HG02884 (cell line): ENCODE measurements at regions not wholly inside any gene's neighbourhood (a gene's known extent, or its start where the extent isn't known, plus 50 kb on each side); places are given as distances from the start of the nearest gene placed in this dataset.

Experiments used
- ATAC-seq: cut with Tn5 transposase; IDR thresholded peaks from one replicate; pipeline ENCODE4 v1.9.1; 2021; ENCODE audit warnings: mild to moderate bottlenecking, moderate library complexity; ENCODE audit not compliant: unreplicated experiment

DNA sequence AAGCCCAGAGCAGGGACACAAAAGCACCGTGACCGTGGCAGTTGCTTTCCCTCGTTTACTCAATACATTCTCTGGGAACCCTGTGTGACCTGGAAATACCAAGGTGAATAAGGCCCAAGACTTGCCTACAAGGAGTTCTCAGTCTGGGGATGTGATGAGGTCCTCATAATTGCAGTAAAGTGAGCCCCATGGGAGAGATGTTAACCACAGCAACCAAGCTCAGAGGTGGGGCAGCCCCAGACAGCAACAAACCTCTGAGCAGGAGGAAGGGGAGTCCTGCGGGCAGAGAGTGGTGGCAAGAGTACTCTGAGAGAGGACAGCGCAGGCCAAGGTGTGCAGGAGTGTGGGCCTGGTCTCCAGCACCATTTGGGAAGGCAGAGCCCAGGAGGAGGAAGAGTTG, 91.6 kb downstream of the TTC32 start:
- no peak for ATAC-seq

DNA sequence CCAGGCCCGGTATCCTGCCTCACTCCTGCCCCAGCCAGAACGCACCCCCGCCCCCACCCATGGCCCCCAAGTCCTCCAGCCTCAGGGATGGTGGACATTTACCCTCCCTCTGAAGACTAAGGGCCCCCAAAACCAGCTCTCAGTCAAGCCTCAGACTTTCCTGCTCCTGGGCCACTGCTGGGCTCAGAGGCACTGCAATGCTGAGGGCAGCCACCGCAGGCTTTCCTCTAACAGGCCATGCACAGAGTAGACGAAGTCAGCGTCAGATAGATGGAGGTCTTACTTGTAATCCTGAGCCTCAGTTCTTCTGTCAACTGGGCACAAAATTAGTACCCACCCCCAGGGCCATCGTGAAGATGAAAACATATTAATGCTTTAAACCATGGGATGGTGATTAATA, 92.6 kb downstream of the TTC32 start:
- no peak for ATAC-seq

DNA sequence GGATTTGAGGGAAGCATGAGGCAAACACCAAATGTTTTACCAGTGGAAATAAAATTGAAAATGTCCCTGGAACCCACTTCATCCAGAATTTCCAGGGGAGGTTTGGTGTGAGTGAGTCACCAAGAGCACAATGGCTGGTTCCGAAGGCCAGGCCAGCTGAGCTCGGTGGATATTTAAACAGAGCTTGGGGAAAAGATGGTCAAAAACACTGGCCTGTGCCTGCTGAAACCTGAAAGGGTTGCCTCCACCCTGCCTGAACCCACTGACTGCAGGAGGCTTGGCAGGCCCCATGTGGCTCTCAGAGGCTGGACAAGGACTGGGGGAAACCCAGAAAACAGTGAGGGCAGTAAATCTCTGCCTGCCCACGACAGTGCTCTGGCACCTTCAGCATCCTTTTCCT, 93.9 kb downstream of the TTC32 start:
- ATAC-seq, result no peak

DNA sequence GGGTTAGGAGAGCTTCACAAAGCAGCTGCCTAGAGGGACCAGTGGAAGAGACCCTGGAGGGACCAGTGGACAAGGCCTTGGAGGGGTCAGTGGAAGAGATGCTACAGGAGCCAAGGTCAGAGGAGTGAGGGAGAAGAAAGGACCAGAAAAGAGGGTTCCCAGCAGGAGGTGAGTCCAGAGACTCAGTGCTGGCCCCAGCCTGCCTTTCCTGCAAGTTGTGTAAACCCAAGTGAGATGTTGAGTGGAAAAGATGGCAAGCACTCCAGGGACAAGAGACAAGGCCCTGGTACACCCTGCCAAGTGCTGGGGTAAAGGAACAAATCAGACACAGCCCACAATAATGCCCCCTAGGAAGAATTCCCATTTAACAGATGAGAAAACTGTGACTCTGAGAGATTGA, 94.4 kb downstream of the TTC32 start:
- ATAC-seq, result no peak

DNA sequence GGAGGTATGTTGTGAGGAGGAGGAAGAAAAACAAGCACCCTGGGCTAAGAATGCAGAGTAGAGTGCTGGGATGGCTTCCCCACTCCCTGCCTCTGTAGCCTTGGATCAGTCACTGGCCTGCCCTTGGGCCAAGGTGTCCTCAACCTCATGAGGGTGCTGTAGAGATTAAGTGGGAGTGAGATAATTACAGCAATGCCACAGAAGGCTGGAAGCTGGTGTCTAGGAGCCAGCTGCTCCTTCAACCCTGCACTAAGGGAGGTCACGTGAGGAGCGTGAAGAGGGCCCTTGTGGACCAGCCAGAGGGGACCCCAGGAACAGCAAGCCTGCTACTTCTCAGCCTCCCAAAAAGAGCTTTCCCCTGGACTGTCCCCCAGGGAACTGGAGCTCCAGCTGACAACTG, 95.2 kb downstream of the TTC32 start:
- no peak for ATAC-seq

DNA sequence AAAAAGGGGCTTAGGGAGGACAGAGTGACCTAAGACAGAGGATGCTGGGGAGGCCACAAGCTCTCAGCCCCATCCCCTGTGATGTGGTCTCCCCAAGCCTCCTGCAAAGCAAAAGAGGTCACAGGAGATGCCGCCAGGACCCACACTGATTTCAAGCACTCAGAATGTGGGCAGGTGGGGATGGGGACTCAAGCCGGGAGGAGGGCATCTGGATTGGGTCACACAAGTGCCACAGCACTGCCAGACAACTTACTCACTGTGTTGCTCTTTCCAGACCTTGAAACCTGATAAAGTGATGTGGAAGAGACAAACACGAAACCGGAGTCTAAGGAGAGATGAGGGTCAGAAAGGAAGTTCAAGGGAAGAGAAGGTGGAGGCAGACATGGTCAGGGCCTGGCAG, 95.7 kb downstream of the TTC32 start:
- no peak for ATAC-seq

DNA sequence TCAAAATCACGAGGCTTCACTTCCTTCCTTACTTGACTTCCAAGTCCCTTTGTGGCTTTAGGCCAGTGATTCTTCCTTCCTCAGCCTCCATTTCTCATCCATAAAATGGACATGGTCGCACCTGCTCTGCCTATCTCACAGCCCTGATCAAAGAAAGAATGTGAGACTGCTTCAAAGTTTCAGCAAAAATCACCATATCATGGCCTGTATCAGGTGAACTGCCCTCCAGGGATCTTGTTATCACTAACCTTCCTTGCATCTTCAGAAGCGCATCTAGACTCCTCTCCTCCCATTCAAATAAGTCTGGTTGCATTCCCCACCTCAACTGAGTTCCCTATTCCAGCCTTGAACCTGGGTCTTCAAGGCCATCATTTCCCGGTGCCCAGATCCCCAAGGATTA, 96.5 kb downstream of the TTC32 start:
- no peak for ATAC-seq

DNA sequence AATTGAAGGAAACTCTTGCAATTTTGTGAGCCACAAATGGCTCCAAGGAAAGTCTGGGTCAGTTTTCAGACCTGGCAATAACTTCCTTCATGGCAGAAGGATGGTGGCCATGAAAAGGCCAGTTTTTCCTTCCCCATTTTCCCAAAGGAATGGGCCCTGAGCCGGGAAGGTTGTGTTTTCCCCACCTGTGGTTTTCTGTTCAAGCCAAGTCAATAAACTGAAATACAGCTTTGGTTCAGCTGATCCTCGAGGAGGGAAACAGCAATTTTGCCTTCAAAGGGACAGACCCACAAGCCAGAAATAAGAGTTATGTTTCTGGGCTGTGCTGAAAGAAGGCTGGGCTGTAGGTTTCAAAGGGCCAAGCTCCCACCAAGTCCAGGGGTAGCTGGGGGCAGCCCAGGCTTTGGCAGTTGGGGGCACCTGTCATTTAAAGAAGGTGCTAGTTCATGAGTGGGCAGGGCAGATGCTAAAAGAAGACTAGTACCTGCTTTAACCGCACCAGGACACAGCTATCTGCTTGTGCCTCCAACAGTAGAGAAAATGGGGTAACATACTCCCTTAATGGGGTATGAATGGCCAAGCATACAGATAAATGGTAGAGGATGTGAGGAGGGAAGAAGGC, 97.0 kb downstream of the TTC32 start:
- ATAC-seq, result no peak

DNA sequence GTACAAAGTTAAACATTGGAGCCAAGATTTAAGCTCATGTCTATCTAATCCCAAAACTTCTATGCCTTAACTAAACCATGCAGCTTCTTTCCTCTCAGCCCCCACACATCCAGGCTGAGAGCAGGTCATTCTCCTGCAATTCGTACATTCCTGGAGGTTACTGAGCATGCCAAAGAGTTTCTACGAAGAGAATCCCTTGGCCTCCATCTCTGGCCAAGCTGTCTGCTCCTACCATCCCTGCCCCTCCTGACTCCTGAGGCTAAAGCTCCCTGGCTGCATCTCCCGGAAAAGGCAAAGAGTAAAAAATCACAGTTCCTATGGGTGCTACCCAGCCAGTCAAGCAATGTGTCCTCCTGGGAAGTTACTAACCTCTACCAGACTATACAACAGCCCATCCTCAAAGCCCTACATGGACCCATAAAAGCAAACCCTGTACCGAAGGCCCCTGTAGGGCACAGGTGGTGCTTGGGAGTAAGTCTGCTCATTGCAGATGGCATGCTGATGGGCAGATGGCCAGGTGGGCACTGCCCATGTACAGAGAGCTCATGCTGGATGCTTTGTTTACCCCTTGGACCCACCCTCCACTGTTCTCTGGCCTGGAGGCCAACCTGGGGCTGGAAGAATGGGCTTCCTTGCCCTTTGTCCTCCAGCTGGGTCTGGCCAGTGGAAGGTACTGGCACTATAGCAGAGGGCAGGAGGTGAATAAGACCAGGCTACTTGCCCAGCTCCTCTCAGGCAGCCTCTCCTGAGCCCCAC, 99.5 kb downstream of the TTC32 start:
- ATAC-seq, result no peak

DNA sequence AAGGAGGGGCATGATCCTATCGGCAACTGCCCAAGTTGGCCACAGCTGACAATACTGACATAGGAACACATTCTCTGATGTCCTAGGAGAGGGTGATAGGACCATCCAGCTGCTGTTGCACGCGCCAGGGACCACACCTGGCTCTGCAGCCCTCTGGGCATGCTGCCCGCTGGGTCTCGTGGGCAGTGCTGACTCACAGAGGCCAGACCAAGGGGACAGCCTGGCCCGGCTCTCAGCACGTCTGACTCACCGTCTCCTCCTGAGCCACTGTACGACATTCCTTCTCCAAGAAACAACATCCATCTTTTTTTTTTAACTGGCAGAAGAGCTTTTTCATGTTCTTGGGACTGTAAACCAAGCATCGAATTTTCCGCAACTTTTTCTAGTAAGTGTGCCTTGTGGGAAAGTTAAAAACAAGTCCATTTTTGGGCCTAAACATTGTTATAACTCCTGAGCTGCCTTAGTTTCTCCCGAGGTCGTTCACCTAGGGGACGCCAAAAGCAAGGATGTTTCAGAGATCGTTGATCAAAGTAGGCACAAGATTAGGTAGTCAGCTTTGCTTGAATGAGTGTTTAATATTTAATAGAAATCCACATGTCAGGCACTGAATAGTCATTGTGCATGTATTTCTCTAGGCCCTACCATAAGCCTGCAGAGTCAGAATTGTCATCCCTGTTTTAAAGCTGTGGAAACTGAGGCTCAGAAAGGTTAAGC, 100.3 kb downstream of the TTC32 start:
- ATAC-seq, result no peak

DNA sequence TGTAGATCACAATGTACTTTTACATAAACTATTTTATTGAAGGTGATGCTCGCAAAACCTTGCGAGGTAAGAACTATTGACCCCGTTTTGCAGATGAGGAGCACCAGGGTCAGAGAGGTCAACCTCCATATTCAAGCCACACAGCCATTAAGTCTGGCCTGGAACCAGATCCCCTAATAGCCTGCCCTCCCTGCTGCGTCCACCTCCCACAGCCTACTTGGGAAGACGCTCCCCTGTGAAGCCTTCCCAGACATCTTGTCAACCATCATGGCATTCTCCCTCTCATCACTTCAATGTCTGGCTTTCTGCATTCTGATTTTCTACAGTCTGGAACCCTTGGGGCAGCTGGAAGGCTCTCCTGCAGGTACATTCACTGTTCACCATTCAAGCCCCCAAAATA, 101.0 kb downstream of the TTC32 start:
- no peak for ATAC-seq

DNA sequence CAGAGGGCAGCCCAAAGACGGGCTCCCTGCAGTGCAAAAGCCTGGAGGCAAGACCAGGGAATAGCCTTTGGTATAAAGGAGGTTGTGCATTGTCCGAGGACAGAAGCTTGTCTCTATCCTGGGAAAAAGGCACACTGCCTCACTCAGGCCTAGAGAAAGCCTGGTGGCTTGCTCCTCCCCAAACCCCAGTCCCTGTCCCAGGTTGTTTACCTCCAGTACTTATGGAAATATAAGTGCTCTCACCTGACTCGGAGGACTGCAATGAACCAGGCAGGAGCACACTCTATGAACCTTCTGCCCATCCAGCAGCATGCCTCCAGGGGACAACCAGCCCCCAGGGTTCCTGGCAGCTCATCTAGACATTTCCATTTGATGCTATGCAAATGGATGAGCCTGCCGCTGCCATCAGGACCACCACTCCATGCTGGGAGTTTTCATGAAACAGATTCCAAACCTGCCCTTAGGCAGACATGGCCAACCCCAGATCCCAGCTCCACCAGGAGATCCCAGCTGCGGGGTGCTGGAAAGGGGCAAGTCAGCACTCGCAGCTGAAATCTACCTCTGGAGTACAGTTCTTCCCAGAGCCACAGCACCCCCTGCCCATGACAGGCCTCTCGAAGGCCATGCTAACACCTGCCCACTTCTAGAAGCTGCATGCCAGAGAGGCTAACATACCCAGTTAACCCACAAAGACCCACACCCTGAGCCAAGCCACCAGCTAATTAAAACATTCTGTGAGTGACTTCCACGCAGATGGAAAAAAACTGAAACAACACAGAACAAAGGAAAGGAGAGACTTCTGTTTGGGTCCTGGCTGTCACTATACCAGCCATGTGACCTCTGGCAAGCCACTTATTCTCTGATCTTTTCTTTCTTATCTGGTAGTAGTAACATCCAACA, 101.7 kb downstream of the TTC32 start:
- ATAC-seq, result no peak

DNA sequence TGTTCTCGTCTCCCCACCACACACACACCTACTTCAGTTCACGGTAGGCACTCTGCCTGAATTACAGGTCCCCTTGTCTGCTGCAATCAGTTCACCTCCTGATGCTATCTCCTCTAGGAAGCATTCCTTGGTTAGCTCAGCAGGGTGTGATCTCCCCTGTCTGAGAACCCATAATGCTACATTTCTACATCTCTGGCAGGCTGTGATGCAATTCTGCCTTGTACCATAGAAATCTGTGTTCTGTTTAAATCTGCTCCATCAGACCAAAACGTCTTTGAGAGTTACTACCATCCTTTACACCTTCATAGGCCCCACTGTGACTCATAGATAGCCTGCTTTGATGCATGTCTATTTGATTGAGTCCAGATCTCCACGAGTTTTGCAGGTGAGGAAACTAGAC, 103.9 kb downstream of the TTC32 start:
- ATAC-seq, result no peak

DNA sequence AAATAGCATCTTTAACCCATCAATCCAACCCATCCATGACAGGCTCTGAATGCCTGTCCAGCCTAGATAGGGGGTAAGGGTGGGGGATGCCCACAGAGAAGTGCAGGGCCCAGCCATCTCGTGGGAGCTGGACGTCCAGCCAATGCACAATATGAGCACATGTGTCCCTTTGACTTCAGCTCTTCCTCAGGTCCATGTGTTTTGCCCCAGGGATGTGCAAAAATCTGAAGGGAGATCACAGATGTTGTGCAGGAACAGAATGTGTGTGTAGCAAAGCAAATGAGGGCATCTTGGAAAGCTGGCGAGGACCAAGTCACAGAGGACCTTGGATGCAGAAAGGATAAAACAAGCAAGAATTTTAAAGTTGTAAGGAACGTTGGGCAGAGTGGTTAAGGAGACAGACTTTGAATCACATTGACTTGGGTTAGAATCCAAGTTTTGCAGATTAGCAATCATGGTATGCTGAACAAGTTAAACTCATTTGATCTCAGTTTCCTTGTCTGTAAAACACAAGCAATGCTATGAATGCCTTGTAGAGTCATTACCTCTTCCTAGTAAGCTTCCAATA, 104.5 kb downstream of the TTC32 start:
- no peak for ATAC-seq

DNA sequence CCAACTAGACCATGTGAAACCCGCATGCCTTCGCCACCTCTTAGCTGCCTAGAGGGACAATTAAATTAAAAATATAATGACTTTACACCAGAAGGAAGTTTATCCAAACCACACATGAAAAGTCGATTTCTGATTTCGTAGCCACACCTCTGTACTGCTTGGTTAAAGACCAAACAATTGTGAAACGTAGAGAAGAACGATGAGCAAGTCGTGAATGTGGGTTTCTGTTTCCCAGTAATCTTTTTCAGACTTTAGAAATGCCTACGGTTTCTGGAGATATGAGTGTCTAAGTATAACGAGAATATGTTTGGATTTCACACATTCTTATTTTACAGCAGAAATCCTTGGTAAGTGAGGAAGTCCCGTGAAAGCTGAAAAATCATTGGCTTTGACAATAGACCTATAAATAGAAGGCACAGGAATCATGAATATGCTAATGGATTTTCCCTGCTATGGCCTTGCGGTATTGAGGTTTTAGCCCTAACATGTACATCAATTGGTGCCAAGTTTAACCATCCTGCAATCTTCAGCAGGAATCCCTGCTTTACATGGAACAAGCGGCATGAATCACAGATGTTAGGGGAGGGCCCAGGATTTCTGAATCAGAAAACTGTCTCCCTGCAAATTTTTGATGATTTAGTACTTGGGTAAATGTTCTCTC, 105.6 kb downstream of the TTC32 start:
- no peak for ATAC-seq

DNA sequence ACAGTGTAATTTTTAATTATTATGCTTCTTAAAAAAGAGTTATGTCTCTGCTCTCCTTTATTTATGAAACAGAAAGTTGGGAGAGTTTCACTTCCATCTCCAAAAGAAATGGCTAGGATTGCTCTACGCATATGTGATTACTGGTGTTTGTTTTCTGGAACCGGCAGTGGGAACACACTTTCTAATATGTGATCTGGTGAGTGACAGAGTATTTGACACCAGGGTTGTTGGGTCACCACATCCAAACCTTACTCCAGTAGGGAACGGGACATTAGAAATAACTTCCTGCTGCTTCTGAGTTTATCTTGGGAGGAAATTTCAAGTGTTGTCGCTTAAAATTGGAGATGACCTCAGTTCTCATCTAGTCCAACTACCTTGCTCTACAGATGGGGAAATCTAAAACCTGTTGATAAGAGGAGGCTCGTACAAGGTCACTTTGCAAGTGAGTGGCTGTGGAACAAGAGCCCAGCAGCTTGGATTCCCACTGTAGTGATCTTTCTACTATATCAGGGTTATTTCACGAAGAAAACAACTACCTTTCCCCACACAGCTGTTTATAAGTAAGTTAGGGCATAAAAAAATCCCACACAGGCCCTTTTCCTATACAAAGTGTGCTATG, 108.5 kb downstream of the TTC32 start:
- no peak for ATAC-seq

DNA sequence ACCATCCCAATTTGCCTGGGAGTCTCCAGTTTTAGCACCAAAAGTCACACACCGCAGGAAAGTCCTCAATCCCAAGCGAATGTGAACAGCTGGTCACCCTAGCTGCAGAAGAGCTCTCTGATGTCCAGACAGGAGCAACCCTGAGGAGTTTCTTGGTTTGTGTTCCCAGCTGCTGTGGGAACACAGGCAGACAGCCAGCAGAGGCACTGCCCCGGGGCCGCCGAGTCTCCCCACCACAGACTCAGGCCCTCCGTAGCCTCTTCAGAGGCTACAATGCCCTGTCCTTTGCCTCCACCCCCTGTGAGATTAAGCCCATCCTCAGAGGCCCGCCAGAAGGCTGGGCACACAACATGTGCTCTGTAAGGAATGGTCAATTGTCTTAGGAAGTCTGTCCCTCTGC, 111.5 kb downstream of the TTC32 start:
- no peak for ATAC-seq

DNA sequence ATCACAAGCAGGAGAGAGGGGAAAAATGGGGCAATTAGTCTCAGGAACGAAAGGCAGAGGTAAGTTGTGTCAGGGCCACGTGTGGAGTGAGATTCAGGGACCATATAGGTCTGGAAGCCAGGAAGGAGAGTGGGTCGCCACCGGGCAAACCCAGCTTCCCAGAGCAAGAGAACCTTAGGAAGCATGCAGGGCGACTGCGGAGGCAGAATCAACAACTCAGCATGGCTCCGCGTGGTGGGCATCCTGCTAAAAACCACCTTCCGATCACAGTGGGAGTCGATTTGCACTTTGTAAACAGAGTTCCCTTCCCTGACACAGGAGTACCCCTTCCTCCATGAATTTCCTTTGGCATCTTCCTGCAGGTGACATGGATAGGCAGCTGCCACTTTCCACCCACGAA, 114.6 kb downstream of the TTC32 start:
- ATAC-seq, result no peak

DNA sequence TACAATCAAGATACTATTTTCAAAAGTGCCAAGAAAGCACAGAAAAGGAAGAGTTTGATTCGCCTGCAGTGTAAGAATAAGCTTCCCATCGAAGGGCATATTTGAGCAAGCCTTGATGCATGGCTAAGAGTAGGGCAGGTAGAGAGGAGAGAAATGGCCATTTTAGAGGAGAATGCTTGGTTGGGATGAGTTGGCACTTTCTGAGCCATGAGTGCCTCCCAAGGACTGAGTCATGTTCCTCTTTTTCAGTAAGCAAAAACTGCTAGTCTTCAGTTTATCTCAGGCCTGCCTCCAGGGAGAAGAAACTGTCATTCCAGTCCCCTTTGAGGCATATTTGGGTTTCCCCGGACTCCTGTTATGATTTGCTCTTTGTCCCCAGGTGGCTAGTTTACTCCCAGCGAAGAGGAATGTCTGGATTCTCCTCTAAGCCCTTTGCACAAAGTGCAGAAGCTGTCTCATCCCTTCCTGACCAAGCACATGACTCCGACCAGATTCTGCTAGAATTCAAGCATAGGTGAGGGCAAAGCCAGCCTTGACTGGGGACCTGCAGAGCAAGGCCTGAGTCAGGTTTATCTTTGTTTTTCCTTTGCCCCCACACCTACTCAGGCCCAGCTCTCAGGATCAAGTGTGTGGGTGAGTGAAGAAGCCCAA, 115.2 kb downstream of the TTC32 start:
- peak; percentile 74 for ATAC-seq
